HepG2 (cell line): ENCODE measurements at regions not wholly inside any gene's neighbourhood (a gene's known extent, or its start where the extent isn't known, plus 50 kb on each side); places are given as distances from the start of the nearest gene placed in this dataset.

Experiments
- ATF1 ChIP-seq: IDR thresholded peaks from 2 replicates; pipeline ENCODE4 v1.6.1; 2016; ENCODE audit warnings: mild to moderate bottlenecking, control low read depth
- POLR2A ChIP-seq, 2 experiments: IDR thresholded peaks; 2 replicates each; pipeline ENCODE4 v1.6.1; 2011; ENCODE audit warnings: low read depth in 2 of 2, low read length in 2 of 2, mild to moderate bottlenecking in 1 of 2, moderate library complexity in 1 of 2; ENCODE audit not compliant: insufficient read depth in 1 of 2
- U2AF2 ChIP-seq: fragments of 200-400 bp; formaldehyde crosslinking; IDR thresholded peaks from 2 replicates; pipeline ENCODE4 v1.6.1; 2017; ENCODE audit warnings: low read depth, mild to moderate bottlenecking, low read length
- ZNF138 ChIP-seq: sonication (generic); formaldehyde crosslinking; IDR thresholded peaks from 2 replicates; pipeline ENCODE4 v1.5.0; 2020; ENCODE audit warnings: mild to moderate bottlenecking, low read depth, missing genetic modification reagents
- ZNF274 ChIP-seq: sonication (generic); formaldehyde crosslinking; IDR thresholded peaks from 2 replicates; pipeline ENCODE4 v1.5.1; 2020; ENCODE audit warnings: mild to moderate bottlenecking, missing genetic modification reagents
- TF ChIP-seq, protein P1 (sequence below): sonication (generic); formaldehyde crosslinking; IDR thresholded peaks from 2 replicates; pipeline ENCODE4 v1.5.0; 2020; ENCODE audit warnings: mild to moderate bottlenecking, missing genetic modification reagents, moderate library complexity

- TF ChIP-seq, protein P1, sequence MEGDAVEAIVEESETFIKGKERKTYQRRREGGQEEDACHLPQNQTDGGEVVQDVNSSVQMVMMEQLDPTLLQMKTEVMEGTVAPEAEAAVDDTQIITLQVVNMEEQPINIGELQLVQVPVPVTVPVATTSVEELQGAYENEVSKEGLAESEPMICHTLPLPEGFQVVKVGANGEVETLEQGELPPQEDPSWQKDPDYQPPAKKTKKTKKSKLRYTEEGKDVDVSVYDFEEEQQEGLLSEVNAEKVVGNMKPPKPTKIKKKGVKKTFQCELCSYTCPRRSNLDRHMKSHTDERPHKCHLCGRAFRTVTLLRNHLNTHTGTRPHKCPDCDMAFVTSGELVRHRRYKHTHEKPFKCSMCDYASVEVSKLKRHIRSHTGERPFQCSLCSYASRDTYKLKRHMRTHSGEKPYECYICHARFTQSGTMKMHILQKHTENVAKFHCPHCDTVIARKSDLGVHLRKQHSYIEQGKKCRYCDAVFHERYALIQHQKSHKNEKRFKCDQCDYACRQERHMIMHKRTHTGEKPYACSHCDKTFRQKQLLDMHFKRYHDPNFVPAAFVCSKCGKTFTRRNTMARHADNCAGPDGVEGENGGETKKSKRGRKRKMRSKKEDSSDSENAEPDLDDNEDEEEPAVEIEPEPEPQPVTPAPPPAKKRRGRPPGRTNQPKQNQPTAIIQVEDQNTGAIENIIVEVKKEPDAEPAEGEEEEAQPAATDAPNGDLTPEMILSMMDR: no peak
- TF ChIP-seq ZNF274 (CRISPR knock-in tag): no peak
- TF ChIP-seq ZNF138 (CRISPR knock-in tag): no peak
- no peak for TF ChIP-seq POLR2A (IDR thresholded peaks at IDR 0.05; ENCODE audit: insufficient read depth in 1 of 2, low read depth in 2 of 2, low read length in 2 of 2)
- no peak for TF ChIP-seq U2AF2
- no peak for TF ChIP-seq ATF1 (CRISPR knock-in tag)
Observed at GRCh38 chr5:161096581-161096980, 244.6 kb upstream of the ATP10B start.
